AG04450 (cell line): ENCODE measurements at regions not wholly inside any gene's neighbourhood (a gene's known extent, or its start where the extent isn't known, plus 50 kb on each side); places are given as distances from the start of the nearest gene placed in this dataset.

Experiments used
- CTCF ChIA-PET: fragments of 300-600, 350-600 bp; formaldehyde crosslinking; extraction: SDS; loops from one replicate; lab custom pipeline; 2022; ENCODE audit warnings: antibody characterized with exemption, inconsistent platforms; lab: Charles Lee
- POLR2A ChIA-PET: fragments of 350-600 bp; formaldehyde crosslinking; extraction: SDS; loops from one replicate; lab custom pipeline; 2021; ENCODE audit warnings: antibody characterized with exemption, inconsistent platforms; lab: Yijun Ruan, JAX
- DNase-seq: peaks from one replicate; pipeline ENCODE4 v3.0.0-alpha.2; 2011; ENCODE audit warnings: low read depth, low spot score
- H3K27ac ChIP-seq: one replicate; pipeline ENCODE4 v1.5.1; 2012; ENCODE audit warnings: low read depth, low read length, control low read depth
- H3K27me3 ChIP-seq: one replicate; pipeline ENCODE4 v1.6.0; 2012; ENCODE audit warnings: low read length; ENCODE audit not compliant: control insufficient read depth, insufficient read depth
- H3K4me3 ChIP-seq: 2 replicates; pipeline ENCODE4 v1.5.1; 2011; ENCODE audit warnings: mild to moderate bottlenecking, low read depth, low read length, control low read depth
- H3K9me3 ChIP-seq: 2 replicates; pipeline ENCODE4 v1.5.1; 2012; ENCODE audit warnings: low read length; ENCODE audit not compliant: control insufficient read depth, insufficient read depth
- TF ChIP-seq, protein P1 (sequence below): IDR thresholded peaks from 2 replicates; pipeline ENCODE4 v1.5.1; 2011; ENCODE audit warnings: low read depth, low read length, control low read depth, inconsistent platforms

DNA sequence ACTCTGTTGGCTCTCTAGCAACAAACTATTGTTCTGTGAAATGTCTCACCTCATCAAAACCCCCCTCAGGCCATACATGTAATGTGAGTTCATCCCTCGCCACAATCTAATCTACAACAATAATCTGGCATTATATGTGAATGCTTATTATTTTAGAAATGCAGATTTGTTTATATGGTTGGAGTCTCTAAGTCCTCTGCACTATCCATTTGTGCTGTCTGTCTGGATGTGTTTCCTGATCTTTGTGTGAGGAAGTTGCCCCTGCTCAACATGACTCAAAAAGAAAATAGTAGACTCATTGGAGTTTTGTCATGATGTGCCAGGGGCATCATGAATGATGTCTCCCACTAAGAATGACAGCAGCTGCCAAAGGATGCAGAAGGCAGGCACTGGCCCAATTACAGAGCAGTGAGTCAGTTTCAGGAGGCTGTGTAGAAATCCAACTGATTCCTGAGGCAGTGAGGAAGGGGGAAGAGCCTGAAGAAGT lies 161.6 kb upstream of the PDZRN3 start:
- peak; percentile 73 for DNase-seq
- no peak overlapping the region for H3K4me3 ChIP-seq
- ChIA-PET POLR2A (no interaction called here), CTCF (interaction anchor here (0.8 kb wide), 1 partner anchor 159 kb away, joined by 3 read pairs; no protein-coding TSS in a partner anchor)
- TF ChIP-seq, protein P1, sequence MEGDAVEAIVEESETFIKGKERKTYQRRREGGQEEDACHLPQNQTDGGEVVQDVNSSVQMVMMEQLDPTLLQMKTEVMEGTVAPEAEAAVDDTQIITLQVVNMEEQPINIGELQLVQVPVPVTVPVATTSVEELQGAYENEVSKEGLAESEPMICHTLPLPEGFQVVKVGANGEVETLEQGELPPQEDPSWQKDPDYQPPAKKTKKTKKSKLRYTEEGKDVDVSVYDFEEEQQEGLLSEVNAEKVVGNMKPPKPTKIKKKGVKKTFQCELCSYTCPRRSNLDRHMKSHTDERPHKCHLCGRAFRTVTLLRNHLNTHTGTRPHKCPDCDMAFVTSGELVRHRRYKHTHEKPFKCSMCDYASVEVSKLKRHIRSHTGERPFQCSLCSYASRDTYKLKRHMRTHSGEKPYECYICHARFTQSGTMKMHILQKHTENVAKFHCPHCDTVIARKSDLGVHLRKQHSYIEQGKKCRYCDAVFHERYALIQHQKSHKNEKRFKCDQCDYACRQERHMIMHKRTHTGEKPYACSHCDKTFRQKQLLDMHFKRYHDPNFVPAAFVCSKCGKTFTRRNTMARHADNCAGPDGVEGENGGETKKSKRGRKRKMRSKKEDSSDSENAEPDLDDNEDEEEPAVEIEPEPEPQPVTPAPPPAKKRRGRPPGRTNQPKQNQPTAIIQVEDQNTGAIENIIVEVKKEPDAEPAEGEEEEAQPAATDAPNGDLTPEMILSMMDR, result no peak
- H3K9me3 ChIP-seq, result no peaks in the 10 kb centered on the region
- no peaks in the 10 kb centered on the region for H3K27me3 ChIP-seq
- peak overlapping the region; percentile 71 for H3K27ac ChIP-seq

- TF ChIP-seq, protein P1, result no peak
- no peak for DNase-seq
- Histone ChIP-seq H3K27me3 (no peaks in the 10 kb centered on the region), H3K27ac (no peak overlapping the region), H3K9me3 (no peaks in the 10 kb centered on the region), H3K4me3 (no peak overlapping the region)
- ChIA-PET CTCF (no interaction called here), POLR2A (interaction anchor here (0.7 to 0.8 kb wide), 2 partner anchors 98 to 846 kb away, joined by 6 to 7 read pairs; no protein-coding TSS in a partner anchor)
Measured at GRCh38 chr3:73784686-73785392, 160.1 kb upstream of the PDZRN3 start.

DNA sequence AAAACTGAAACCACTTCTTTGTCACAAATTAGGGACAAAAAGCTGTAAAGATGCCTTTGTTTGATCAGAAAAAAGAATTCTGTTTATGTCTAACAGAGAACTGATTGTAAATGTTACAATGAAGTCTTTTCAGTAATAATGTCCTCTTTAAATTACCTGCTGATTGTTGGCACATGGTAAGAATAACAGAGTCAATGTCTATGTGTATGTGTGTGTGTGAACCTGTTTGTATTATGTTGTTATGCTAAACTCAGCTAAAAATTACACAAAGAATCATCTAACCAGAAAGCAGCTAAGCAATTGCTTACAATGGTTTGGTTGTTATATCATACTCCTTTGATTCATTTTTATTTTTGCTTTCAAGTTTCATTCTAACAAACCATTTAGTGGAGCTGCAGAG lies 159.1 kb upstream of the PDZRN3 start:
- ChIA-PET POLR2A (no interaction called here), CTCF (interaction anchor here (0.5 kb wide), 1 partner anchor 680 kb away, joined by 3 read pairs; no protein-coding TSS in a partner anchor)
- TF ChIP-seq, protein P1, result no peak
- Histone ChIP-seq H3K9me3 (no peaks in the 10 kb centered on the region), H3K27ac (no peak overlapping the region), H3K27me3 (no peaks in the 10 kb centered on the region), H3K4me3 (no peak overlapping the region)
- DNase-seq, result no peak

DNA sequence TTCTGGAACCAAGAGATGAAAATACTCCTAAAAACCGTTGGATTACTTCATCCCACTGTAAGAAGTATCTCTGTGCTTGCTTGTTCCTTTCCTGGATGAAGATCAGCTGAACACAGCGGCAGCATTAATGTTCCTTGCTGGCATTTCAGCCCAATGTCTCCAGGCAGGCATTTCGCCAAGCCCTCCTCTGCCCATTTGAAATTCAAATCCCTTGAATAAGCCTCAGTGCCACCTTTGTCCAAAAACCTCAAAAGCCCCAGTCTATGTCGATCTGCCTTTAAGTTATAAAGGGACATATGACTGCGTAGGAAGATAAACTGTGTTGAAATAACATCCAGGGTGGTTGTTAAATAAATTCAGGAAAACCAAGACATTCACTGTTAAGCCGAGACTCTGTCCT lies 156.8 kb upstream of the PDZRN3 start:
- no peak for DNase-seq
- POLR2A ChIA-PET, result interaction anchor here (0.5 kb wide), 1 partner anchor 656 kb away, joined by 3 read pairs; no protein-coding TSS in a partner anchor

DNA sequence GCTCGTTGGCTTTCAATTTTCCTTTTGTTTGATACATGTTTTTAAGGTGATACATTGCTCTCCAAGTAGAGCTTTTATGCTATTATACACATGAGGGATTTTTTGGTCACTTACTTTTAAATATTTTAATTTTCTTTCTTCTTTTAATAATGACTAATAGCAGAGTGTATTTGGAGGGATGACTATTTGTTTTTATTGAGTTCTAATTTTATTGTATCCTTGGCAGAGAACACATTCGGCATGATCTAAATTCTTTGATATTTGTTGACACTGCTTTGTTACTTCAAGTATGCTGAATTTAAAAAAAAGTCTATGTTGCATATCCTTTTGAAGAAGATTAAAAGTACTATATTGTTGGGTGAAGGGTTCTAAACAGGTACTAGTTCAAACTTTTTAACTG lies 149.9 kb upstream of the PDZRN3 start:
- TF ChIP-seq, protein P1, result no peak
- Histone ChIP-seq H3K9me3 (no peaks in the 10 kb centered on the region), H3K27ac (no peak overlapping the region), H3K4me3 (no peak overlapping the region), H3K27me3 (no peaks in the 10 kb centered on the region)
- no peak for DNase-seq
- POLR2A ChIA-PET, result no interaction called here
- CTCF ChIA-PET, result interaction anchor here (1.3 kb wide), 1 partner anchor 73 kb away, joined by 4 read pairs; no protein-coding TSS in a partner anchor

More for the DNA sequence above, 156.8 kb upstream of the PDZRN3 start:
- Histone ChIP-seq H3K27ac (no peak overlapping the region), H3K9me3 (no peaks in the 10 kb centered on the region), H3K4me3 (no peak overlapping the region), H3K27me3 (no peaks in the 10 kb centered on the region)
- TF ChIP-seq, protein P1, result no peak
- CTCF ChIA-PET, result no interaction called here
